CD14-positive monocyte (primary cell): ENCODE measurements at regions not wholly inside any gene's neighbourhood (a gene's known extent, or its start where the extent isn't known, plus 50 kb on each side); places are given as distances from the start of the nearest gene placed in this dataset.
"Not testable (repeated sequence)": the region's sequence is repeated elsewhere in the genome, so short reads cannot be mapped to it uniquely, and the experiment has no call there.

Source experiments
- DNase-seq, 3 donors: peaks; one replicate each; pipeline ENCODE4 v3.0.0-alpha.2; 2011 to 2022
- H2AFZ ChIP-seq: 2 replicates; pipeline ENCODE4 v1.6.0; 2012; ENCODE audit warnings: mild to moderate bottlenecking, low read depth, low read length, inconsistent platforms; ENCODE audit not compliant: insufficient read depth, poor library complexity, severe bottlenecking
- H3K27ac ChIP-seq, 2 donors: 1 replicate in 1 of 2; 2 replicates in 1 of 2; pipeline ENCODE4 v1.5.1; 2012 to 2013; ENCODE audit warnings: low read length in 2 of 2, control low read depth in 1 of 2, inconsistent platforms in 1 of 2, low read depth in 1 of 2, mild to moderate bottlenecking in 1 of 2
- H3K27me3 ChIP-seq, 2 donors: one replicate each; pipeline versions ENCODE4 v1.6.0 to v1.6.1; 2011 to 2013; ENCODE audit warnings: low read length in 2 of 2; ENCODE audit not compliant: control insufficient read depth in 2 of 2, insufficient read depth in 2 of 2
- H3K36me3 ChIP-seq, 2 donors: replicated peaks in 1 of 2; 1 replicate in 1 of 2; 2 replicates in 1 of 2; pipeline versions ENCODE4 v1.5.1 to v1.6.1; 2012 to 2013; ENCODE audit warnings: low read length in 2 of 2, control low read depth in 1 of 2, inconsistent platforms in 1 of 2, mild to moderate bottlenecking in 1 of 2; ENCODE audit not compliant: insufficient read depth in 2 of 2, control insufficient read depth in 1 of 2
- H3K4me1 ChIP-seq, 2 donors: 1 replicate in 1 of 2; 2 replicates in 1 of 2; pipeline versions ENCODE4 v1.5.1 to v1.6.1; 2012 to 2013; ENCODE audit warnings: low read length in 2 of 2, control low read depth in 1 of 2, inconsistent platforms in 1 of 2, mild to moderate bottlenecking in 1 of 2, moderate library complexity in 1 of 2; ENCODE audit not compliant: insufficient read depth in 2 of 2, control insufficient read depth in 1 of 2
- H3K4me2 ChIP-seq: replicated peaks from 2 replicates; pipeline ENCODE3; 2012; ENCODE audit warnings: low read length, moderate library complexity, mild to moderate bottlenecking; ENCODE audit not compliant: poor library complexity, severe bottlenecking; ENCODE audit errors: extremely low read depth
- H3K4me3 ChIP-seq, 3 experiments: fragments of 200-600 bp in 1 of 3; sonication (generic) in 1 of 3; replicated peaks in 1 of 3; 1 replicate in 2 of 3; 2 replicates in 1 of 3; pipeline ENCODE4 v1.5.1; 2011 to 2013; ENCODE audit warnings: low read length in 3 of 3, mild to moderate bottlenecking in 3 of 3, control low read depth in 2 of 3, low read depth in 2 of 3, inconsistent platforms in 1 of 3, moderate library complexity in 1 of 3
- H3K79me2 ChIP-seq: 2 replicates; pipeline ENCODE4 v1.6.0; 2012; ENCODE audit warnings: mild to moderate bottlenecking, control low read depth, inconsistent platforms, low read length, moderate library complexity; ENCODE audit not compliant: insufficient read depth
- H3K9ac ChIP-seq: 2 replicates; pipeline ENCODE4 v1.6.0; 2017; ENCODE audit warnings: low read length, mild to moderate bottlenecking; ENCODE audit not compliant: insufficient read depth, poor library complexity, severe bottlenecking
- H3K9me3 ChIP-seq, 2 donors: replicated peaks in 1 of 2; 1 replicate in 1 of 2; 2 replicates in 1 of 2; pipeline versions ENCODE4 v1.5.1 to v1.6.1; 2012 to 2013; ENCODE audit warnings: low read length in 2 of 2, control low read depth in 1 of 2; ENCODE audit not compliant: control insufficient read depth in 1 of 2, insufficient read depth in 1 of 2
- H4K20me1 ChIP-seq: 2 replicates; pipeline ENCODE4 v1.6.0; 2012; ENCODE audit warnings: mild to moderate bottlenecking, low read length, control low read depth, moderate library complexity; ENCODE audit not compliant: insufficient read depth
- H3K27ac Mint-ChIP-seq, 7 donors: one replicate each; pipeline ENCODE4 v1.8.0; 2020; ENCODE audit warnings: mild to moderate bottlenecking in 7 of 7, mixed read lengths in 7 of 7, moderate library complexity in 6 of 7, inconsistent platforms in 2 of 7
- H3K27me3 Mint-ChIP-seq, 3 donors: one replicate each; pipeline ENCODE4 v1.8.0; 2021 to 2022; ENCODE audit warnings: low read depth in 3 of 3, mild to moderate bottlenecking in 3 of 3, mixed read lengths in 3 of 3, moderate library complexity in 3 of 3, inconsistent platforms in 1 of 3
- H3K36me3 Mint-ChIP-seq, 2 donors: one replicate each; pipeline ENCODE4 v1.8.0; 2020; ENCODE audit warnings: mixed read lengths in 2 of 2, inconsistent platforms in 1 of 2, mild to moderate bottlenecking in 1 of 2
- H3K4me1 Mint-ChIP-seq: one replicate; pipeline ENCODE4 v1.8.0; 2020; ENCODE audit warnings: mild to moderate bottlenecking, mixed read lengths
- H3K4me3 Mint-ChIP-seq, 2 donors: one replicate each; pipeline ENCODE4 v1.8.0; 2020; ENCODE audit warnings: mild to moderate bottlenecking in 2 of 2, mixed read lengths in 2 of 2, moderate library complexity in 1 of 2
- H3K9me3 Mint-ChIP-seq, 7 donors: one replicate each; pipeline ENCODE4 v1.8.0; 2020 to 2022; ENCODE audit warnings: mixed read lengths in 7 of 7, mild to moderate bottlenecking in 6 of 7, moderate library complexity in 6 of 7, inconsistent platforms in 2 of 7
- CTCF ChIP-seq: fragments of 200-600 bp; IDR thresholded peaks from one replicate; pipeline ENCODE4 v1.8.0; 2022; ENCODE audit warnings: antibody characterized with exemption, mild to moderate bottlenecking
- WGBS: methylation state at CpG from one replicate; pipeline ENCODE4 v1.1.5; 2013; ENCODE audit warnings: missing lambda C conversion rate; ENCODE audit not compliant: insufficient coverage; 5-methylcytosine and 5-hydroxymethylcytosine counted together
- intact Hi-C, 2 donors: fragments of 100-400 bp; cut with micrococcal nuclease; formaldehyde crosslinking; loops; one replicate each; pipeline versions ENCODE4 v1.15.0 to v1.15.1; 2023

- Histone ChIP-seq H3K79me2 (no peaks in the 10 kb centered on the region), H3K4me1 (no peaks in the 10 kb centered on the region), H3K4me3 (no peak overlapping the region), H2AFZ (no peak overlapping the region), H3K27me3 (no peaks in the 10 kb centered on the region), H3K36me3 (no peaks in the 10 kb centered on the region), H3K9me3 (no peaks in the 10 kb centered on the region), H3K4me2 (no peak overlapping the region), H3K9ac (no peak overlapping the region), H4K20me1 (no peaks in the 10 kb centered on the region), H3K27ac (no peak overlapping the region)
- Mint-ChIP-seq H3K4me3 (no peak overlapping the region), H3K36me3 (no peaks in the 10 kb centered on the region), H3K9me3 (no peaks in the 10 kb centered on the region), H3K27me3 (no peaks in the 10 kb centered on the region), H3K4me1 (no peaks in the 10 kb centered on the region), H3K27ac (no peak overlapping the region)
- intact Hi-C loops: no loop called here
- no CpG with 5 or more reads among the region's 1 CpG for WGBS
- DNase-seq: no peak
- TF ChIP-seq CTCF: no peak
Observed at GRCh38 chrY:12230921-12231320, 470.1 kb upstream of the USP9Y start.

- Histone ChIP-seq H3K4me1 (no peaks in the 10 kb centered on the region), H3K79me2 (no peaks in the 10 kb centered on the region), H4K20me1 (no peaks in the 10 kb centered on the region), H2AFZ (no peak overlapping the region), H3K27ac (no peak overlapping the region), H3K4me2 (no peak overlapping the region), H3K36me3 (no peaks in the 10 kb centered on the region), H3K9me3 (no peaks in the 10 kb centered on the region), H3K4me3 (no peak overlapping the region), H3K27me3 (no peaks in the 10 kb centered on the region), H3K9ac (no peak overlapping the region)
- Mint-ChIP-seq H3K4me1 (no peaks in the 10 kb centered on the region), H3K9me3 (no peaks in the 10 kb centered on the region), H3K36me3 (no peaks in the 10 kb centered on the region), H3K27me3 (peaks cover 0 to 1% (median 0%) of the 10 kb centered on the region in 3 donors), H3K27ac (no peak overlapping the region), H3K4me3 (no peak overlapping the region)
- no peak for DNase-seq
- WGBS: no CpG with 5 or more reads among the region's 4 CpGs
- intact Hi-C loops: no loop called here
- no peak for TF ChIP-seq CTCF
Observed at GRCh38 chrY:12236399-12236798, 464.6 kb upstream of the USP9Y start.

GRCh38 chrY:12240326-12240725 lies 460.7 kb upstream of the USP9Y start:
- intact Hi-C loops, H3K9me3 Mint-ChIP-seq, H3K4me1 Mint-ChIP-seq, H3K9ac ChIP-seq, H3K27ac ChIP-seq, H3K27me3 Mint-ChIP-seq, H3K4me2 ChIP-seq, H3K4me3 Mint-ChIP-seq, H3K4me3 ChIP-seq, DNase-seq, H2AFZ ChIP-seq, H3K27ac Mint-ChIP-seq, H3K9me3 ChIP-seq, H4K20me1 ChIP-seq, H3K36me3 ChIP-seq, H3K27me3 ChIP-seq, H3K4me1 ChIP-seq, H3K36me3 Mint-ChIP-seq, H3K79me2 ChIP-seq: not testable (repeated sequence)
- WGBS: no CpG with 5 or more reads among the region's 2 CpGs
